HG02943 (cell line): ENCODE measurements at regions not wholly inside any gene's neighbourhood (a gene's known extent, or its start where the extent isn't known, plus 50 kb on each side); places are given as distances from the start of the nearest gene placed in this dataset.

Experiments
- ATAC-seq: cut with Tn5 transposase; IDR thresholded peaks from one replicate; pipeline ENCODE4 v1.9.1; 2021; ENCODE audit warnings: mild to moderate bottlenecking, low read depth, moderate library complexity; ENCODE audit not compliant: unreplicated experiment

DNA sequence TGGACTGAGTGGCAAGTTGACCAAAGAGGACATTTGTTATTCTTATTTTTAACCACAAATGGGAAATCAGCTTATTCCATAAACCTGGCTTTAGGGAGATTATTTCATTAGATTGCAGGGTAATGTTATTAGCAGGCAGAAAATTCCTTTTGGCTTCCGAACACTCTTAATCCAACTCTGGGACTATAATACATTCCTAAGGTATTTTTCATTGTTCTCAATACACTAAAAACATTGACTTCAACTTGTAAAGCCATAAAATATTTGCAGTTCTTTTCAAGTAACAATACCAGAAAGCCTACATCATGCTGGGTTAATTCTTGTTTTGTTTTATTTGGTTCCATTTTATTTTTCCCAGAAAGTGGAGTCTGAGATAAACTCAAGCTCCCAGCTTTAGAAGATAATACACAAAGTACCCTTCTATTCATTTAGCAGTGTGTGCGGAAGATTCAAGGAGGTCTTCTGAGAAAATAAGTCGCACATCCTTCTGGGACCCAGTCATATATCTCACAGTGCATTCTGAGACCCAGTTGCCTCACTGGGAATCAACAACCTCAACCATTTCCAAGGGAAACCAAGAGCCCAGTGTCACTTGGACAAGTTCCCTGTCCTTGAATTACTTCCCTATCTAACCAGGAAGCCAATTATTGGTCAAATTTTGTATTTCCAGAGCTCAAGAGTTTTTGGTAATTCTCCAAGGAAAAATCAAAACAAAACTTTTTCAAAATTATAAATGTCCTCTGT lies 389.6 kb upstream of the DYNLRB2 start:
- no peak for ATAC-seq

DNA sequence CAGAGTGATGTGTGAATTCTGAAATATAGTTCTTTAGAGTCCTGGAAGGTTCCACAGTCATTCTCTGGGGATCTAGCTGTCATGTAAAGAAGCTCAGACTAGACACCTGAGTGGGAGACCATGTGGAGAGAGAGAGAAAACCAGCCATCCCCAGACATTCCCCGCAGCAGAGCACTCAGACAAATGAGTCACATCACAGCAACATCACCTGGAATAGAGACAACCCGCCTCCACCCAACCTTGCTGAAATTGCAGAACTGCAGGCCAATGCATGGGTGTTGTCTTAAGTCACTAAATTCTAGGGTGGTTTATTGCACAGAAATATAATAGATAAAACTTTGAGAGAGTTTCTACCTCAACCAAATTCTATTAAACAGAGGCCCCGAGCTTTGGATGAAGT lies 392.0 kb upstream of the DYNLRB2 start:
- no peak for ATAC-seq

DNA sequence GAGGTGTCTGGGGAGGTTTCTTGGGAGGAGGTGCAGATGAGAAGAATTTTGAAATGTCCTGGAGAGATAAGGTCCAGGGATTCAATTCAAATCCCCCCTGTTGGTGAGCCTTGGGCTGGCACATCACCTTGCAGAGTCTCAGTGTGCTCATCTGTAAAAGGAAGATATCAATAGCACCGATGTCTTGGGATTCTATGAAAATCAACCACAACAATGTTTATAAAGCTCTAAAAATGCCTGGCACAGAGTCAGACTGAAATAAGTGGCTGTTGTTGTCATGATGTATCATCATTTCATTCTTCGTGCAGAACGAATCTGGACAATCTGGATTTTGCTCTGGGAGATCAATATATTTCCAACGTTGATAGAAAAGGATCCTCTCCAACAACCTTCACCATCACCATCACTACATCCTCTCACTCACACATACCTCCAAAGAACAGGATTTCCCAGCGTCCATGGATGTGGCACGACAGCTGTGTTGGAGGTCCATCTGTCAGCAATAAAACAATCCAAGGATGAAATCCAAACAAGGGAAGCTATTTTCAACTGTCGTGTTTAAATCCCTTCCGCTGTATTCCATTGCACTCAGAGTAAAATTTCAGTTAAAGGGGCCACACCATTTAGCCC lies 393.7 kb upstream of the DYNLRB2 start:
- ATAC-seq, result no peak

DNA sequence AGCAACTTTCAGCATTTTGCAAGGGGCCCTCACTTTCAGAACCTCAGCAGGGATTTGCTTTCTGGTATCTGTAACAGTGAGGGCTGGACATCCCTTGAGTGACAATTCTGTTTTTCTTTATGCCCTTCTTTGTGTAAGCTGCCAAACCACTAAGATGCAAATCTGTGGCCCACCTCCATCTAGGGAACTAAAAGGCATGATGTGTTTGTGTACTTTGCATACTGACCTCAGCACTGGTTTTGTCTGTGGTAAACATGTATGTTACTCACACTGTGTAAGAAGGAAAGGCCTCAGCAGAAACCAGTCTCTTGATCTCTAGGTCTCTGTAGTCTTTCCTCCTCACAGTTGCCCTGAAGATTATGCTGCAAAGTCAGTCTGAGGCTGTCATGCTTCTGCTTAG lies 396.6 kb upstream of the DYNLRB2 start:
- peak; percentile 99 for ATAC-seq

DNA sequence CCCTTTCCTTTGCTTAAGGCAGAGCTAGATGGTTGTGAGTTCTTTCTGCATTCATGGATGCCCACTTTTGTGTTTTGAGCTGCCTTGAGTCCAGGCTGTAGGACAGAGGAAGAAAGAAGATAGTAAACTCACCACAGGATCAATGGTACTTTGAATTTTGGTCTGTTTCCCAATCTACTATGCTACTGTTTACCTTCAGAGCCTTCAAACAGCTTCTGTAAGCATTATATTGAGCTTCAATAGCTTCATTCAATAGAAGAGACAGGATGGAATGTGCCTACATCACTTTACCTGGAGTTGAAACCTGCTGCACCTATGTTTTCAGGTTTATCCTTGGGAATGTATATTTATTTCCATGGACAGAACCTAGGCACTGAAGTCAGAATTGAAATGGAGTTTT lies 397.9 kb upstream of the DYNLRB2 start:
- no peak for ATAC-seq

DNA sequence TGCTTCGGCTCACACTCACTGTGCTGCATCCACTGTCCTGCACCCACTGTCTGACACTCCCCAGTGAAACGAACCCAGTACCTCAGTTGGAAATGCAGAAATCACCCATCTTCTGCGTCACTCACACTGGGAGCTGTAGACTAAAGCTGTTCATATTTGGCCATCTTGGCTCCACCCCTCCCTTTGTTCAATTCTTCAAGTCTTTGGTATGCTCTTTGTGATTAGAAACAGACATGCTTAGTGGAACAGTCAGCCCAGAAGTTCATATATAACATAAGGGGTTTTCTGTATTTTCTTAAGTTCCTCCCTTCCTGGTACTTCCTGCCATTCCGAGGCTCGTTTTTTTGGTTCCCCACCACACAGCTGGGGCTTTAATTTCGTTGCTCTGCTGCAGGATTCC lies 398.5 kb upstream of the DYNLRB2 start:
- ATAC-seq, result no peak

DNA sequence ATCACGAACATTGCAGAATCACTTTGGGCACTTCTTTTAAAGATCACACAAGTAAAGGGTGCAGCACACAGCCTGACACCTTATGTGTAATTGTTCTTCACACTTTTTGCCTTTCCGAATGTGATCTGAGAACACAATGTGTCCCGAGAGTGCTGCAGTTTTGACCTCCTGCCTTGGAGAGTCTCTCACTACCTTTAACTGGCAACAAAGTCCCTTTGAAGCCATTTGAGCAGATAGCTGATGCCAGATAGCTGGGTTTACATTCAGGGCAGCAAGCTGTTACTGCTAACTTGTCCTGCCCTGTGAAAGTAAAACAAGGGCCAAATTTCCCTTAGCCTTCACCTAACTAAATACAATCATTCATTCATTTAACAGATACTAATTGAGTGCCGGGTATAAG lies 411.0 kb upstream of the DYNLRB2 start:
- no peak for ATAC-seq

DNA sequence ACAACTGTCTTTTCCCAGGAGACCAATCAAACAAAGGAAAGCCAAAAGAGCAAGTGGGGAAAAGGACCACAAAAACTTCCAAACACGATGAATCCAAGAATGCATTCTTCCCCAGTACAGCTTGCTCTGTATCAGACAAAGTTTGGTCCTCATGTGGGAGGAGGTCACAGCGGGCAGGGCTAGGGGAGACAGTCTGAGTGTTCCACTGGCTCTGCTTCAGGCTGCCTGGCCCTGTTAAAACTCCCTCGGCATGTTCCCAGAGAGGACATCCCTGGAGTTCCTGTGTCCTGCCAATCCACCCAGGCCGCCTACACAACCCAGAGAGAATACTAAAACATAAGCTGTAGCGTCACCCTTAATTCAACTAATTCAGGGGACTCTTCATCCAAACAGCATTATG lies 415.1 kb upstream of the DYNLRB2 start:
- no peak for ATAC-seq

DNA sequence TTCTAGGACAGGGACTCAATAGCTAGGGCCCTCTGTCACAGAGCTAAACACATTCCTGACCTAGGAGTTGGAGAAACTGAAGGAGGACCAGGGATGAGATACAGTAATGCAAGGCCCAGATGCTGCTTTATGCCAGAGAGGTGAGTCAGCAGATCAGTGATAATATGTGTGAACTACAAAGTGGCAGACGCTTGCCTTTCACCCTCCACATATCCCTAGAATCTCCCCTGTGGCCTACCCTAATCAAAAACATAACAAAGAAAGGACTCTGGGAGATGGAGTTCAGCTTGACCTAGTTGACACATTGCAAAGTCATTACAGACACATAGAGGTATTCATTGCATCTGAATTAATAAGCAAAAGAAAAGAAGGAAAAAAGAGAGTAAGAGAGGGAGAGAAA lies 417.6 kb upstream of the DYNLRB2 start:
- ATAC-seq, result no peak

DNA sequence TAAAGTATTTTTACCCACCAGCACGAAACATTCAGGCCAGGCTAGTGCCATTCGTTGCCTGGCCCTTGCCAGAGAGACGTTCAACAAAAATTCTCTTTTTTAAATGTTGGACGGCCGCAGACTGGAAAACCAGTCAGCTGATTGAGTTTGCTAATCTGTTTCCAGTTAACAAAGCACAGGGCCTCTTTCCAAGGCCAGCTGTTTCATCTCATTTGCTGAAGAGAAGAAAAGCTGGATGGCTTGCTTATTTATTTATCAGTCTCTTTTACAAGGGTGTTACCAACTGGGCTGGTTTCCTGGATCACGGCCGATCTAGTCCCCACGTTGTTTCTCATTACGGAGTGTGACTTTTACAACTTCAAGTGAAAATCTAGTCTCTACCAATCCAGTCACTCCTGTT lies 418.7 kb upstream of the DYNLRB2 start:
- ATAC-seq, result no peak

DNA sequence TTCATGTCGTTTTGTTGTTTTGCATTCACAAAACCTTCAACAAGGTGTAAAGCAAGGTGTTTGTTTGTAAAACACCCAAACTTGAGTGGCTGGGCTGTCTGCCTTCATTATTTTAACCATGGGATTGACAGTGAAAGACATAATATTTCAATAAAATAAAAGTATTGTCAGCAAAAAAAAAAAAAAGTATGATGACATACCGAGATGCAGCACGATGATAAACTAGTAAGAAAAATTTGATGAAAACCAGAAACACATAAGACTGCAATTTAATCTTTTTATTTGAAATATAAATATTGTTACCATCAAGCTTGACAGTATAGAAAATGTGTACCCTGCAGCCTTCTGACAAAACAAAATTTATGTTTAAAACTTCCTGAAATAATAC lies 419.3 kb upstream of the DYNLRB2 start:
- ATAC-seq, result no peak

DNA sequence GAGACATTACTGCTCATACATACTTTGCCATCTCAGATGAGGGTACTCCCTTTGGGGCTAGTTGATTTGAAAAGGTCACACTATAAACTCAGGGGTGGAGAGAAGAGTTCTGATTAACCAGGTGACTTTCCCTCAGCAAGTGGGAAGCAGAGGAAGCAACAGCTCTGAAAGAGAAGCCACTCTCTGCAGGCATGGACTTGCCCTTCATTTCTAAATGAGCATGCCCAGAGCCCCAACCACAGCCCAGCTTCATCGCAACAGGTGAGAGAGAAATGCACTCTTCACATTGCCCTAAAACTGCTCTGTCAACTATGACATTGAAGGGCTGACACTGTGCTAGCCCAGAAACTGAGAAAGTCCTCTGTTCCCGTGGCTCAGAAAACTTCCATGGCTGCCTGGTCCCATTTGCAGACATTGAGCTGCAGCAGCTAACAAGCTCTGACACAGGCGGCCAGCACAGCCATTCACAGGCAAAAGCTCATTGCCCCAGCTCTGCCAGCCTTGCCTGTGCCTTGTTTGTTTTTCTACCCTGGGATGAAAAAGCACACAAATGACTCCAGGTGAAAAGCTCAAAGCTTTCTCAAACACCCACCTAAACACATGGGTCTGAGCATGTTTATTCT lies 419.8 kb upstream of the DYNLRB2 start:
- no peak for ATAC-seq

DNA sequence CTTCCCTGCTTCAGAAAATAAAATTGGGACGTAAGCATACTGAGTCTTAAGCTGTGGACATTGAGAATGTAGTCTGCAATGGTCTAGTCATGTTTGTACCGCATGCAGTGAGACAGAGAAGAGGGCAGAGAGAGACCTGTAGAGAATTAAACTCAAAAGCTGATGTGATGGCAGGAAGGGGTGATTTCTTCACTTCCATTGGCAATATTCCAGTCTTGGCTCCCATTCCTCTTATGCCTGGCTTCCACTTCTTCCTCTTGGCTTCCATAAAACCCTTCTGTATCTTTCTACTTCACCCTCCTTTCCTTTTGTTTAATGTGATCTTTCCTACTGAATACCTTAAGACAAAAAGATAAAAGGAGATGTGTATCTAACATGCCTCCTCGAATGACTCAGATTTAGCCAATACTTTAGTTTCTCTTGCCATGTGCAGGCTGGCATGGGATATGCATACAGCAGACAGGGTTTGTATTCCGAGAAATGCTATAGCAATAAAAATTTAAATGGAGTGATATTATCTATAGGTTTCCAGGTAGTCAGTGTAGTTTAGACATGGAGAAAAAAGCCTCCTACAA lies 423.1 kb upstream of the DYNLRB2 start:
- ATAC-seq, result no peak

DNA sequence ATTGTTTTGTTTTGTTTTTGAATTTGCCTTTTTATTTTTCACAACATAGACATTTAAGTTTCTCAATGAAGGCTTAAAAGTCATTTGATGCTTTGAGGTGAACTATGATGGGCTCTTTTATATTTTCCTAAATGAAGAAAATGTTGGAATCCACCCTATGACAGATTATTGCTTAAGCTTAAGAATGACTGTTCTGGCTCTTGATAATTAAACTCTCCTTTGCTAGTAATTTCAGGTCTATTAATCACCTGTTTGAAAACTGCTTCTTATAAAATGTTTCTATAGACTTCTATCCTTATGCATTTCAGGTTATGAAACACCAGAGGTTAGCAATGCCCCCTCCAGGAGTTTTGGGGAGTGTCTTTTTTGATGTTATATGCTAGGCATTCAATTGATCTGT lies 424.1 kb upstream of the DYNLRB2 start:
- ATAC-seq, result no peak

DNA sequence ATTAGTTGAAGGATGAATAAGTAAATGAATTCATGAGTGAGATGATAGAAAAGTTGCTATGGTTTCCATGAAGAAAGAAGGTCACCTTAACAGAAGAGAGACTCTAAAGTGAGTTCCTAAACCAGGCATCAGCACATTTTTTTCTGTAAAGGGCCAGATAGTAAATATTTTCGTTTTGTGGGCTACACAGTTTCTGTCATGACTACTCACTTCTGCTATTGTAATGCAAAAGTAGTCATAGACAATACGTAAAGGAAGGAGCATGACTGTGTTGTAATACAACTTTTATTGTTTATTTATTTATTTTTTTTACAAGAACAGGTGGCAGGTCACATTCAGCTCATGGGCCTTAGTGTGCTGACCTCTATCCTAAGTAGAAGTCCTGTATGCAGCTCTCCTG lies 426.1 kb upstream of the DYNLRB2 start:
- no peak for ATAC-seq

DNA sequence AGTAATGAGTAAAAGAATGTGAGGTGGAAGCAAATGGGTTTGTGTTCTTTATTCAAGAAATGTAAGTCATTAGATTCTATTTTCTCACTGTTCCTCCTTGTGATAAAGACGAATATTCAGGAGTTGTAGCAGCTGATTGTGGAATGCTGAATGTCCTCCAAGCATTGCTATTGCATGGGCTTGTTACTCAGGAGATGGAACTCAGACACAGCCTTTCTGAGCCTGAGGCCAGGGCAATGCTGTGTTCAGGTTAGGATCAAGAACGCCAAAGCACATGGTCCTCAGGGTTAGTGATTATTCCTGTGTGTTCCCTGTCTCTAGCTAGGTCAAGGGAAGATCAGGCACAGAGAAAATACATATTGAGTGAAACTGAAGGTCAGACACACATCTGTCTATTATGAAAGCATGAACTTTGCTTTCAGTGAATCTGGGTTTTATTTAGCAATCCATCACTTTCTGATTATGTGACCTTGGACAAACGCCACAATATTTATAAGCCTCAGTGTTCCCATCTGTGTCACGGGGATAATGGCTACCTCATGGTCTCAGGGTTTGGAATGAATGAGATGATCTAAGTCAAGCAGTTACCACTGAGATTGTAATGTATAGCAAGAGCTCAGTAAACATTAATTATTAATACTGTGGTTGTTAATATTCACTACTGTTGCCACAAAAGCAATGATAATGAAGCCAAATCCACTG lies 426.8 kb upstream of the DYNLRB2 start:
- ATAC-seq, result no peak

DNA sequence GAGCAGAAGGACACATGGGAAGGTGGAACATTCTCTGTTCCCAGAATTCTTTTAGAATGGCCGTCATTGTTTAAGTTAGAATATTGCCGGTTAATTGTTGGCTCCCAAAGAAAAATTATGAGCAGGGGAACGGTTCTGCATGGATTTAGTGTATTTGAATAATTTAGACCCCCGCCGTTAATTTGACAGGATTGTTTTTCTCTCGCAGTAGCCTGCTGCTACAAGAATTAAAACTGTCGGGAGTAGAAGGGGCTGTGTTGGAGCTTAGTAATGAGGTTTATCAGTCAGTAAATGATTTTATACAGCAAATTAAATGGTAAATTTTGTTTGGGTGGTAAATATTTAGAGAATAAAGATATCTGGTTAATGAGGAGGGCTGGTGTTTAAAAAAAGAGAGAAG lies 431.2 kb upstream of the DYNLRB2 start:
- no peak for ATAC-seq

DNA sequence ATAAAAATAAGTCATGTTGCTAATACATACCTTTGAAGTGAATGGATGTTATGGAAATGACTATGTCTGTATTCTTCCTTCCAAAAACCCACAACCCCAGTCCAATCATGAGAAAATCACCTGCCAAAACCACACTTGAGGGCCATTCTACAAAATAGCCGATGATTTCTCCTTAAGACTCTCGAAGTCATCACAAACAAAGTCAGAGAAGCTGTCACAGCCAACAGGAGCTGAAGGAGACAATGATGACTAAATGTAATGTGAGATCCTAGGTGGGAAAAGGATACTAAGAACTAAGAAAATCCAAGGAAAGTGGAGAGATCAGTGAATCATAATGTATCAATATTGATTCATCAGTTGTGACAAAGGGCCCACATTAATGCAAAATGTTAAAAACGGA lies 432.9 kb upstream of the DYNLRB2 start:
- ATAC-seq, result no peak

DNA sequence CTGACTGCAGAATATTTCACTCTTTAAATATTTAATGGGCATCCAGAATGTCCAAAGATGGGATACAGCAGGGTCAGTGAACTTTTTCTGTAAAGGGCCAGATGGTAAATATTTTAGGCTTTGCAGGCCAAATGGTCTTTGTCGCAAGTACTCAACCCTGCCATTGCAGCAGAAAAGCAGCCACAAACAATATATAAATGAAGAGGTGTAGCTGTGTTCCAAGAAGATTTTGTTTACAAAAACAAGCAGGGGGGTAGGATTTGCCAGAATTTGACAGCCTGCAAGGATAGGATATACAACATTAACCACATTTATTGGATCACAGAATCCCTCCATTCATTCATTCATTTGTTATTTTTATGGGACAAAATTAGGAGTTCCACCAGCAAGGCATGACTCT lies 435.0 kb upstream of the DYNLRB2 start:
- no peak for ATAC-seq

DNA sequence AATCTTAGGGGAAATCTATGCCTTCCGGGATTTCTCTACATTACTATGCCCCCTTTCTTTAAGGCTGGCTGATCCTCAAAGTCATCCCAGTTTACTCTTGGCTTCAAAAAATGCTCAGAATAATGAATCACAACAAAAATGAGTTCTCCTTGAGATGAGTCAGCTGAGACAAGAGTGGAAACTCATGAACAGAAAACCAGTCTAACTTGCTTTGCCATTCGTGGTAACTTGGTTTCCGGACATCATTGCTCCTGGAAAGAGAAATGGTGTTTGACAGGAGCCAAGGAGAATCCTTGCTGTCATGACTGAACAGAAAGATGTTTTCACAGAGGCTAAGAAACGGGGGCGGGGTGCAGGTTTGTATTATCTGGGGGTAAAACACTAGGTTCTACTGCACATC lies 435.6 kb upstream of the DYNLRB2 start:
- ATAC-seq, result no peak

DNA sequence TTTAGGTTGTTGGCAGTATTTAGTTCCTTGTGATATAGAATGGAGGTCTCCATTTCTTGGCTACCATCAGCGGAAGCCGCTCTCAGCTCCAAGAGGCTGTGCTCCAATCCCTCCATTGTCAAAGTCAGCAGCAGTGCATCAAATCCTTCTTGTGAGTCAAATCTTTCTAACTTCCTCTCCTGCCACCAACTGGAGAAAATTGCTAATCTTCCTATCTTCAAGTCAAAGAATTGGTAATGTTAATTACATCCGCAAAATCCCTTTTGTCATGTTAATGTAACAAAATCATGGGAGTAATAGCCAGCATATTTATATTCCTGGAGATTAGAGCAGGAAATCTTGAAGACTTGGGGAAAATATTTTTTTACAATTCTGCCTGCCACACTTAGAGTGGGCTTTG lies 436.4 kb upstream of the DYNLRB2 start:
- ATAC-seq, result no peak
